Astrocyte (in vitro differentiated cells and primary cell): ENCODE measurements at regions not wholly inside any gene's neighbourhood (a gene's known extent, or its start where the extent isn't known, plus 50 kb on each side); places are given as distances from the start of the nearest gene placed in this dataset.

Source experiments
- CTCF ChIP-seq: IDR thresholded peaks from 2 replicates; pipeline ENCODE4 v1.5.1; 2011; ENCODE audit warnings: low read depth, mild to moderate bottlenecking, inconsistent platforms, low read length, moderate library complexity; ENCODE audit not compliant: insufficient read depth
- EZH2 ChIP-seq: IDR thresholded peaks from 2 replicates; pipeline ENCODE4 v1.6.1; 2012; ENCODE audit warnings: mild to moderate bottlenecking, low read length, inconsistent platforms; ENCODE audit not compliant: insufficient read depth

GRCh38 chr12:59179231-59179630, 258.9 kb upstream of the LRIG3 start:
- TF ChIP-seq CTCF (no peak), EZH2 (no peak)
